Fibroblast of skin of scalp (primary cell): ENCODE measurements at regions not wholly inside any gene's neighbourhood (a gene's known extent, or its start where the extent isn't known, plus 50 kb on each side); places are given as distances from the start of the nearest gene placed in this dataset.
"Not testable (repeated sequence)": the region's sequence is repeated elsewhere in the genome, so short reads cannot be mapped to it uniquely, and the experiment has no call there.

Source experiments
- DNase-seq: peaks from one replicate; pipeline ENCODE4 v3.0.0-alpha.2; 2013

- no peak for DNase-seq
These were observed 227.5 kb upstream of the KCNH7 start for GRCh38 chr2:163066085-163066484.

- no peak for DNase-seq
These were observed 224.0 kb upstream of the KCNH7 start for GRCh38 chr2:163062524-163062923.

- no peak for DNase-seq
These were observed 208.0 kb upstream of the KCNH7 start for GRCh38 chr2:163046615-163047014.

GRCh38 chr2:163045830-163046229 is 207.3 kb upstream of the KCNH7 start:
- no peak for DNase-seq

- no peak for DNase-seq
These were observed 205.5 kb upstream of the KCNH7 start for GRCh38 chr2:163044114-163044513.

GRCh38 chr2:163043201-163043600 is 204.6 kb upstream of the KCNH7 start:
- no peak for DNase-seq

GRCh38 chr2:163039266-163039665 is 200.7 kb upstream of the KCNH7 start:
- DNase-seq = no peak

GRCh38 chr2:163028807-163029206 is 190.2 kb upstream of the KCNH7 start:
- no peak for DNase-seq

GRCh38 chr2:163026136-163026775 is 187.7 kb upstream of the KCNH7 start:
- DNase-seq = not testable (repeated sequence)

GRCh38 chr2:163016882-163017281 is 178.3 kb upstream of the KCNH7 start:
- DNase-seq = not testable (repeated sequence)

GRCh38 chr2:163011000-163011399 is 172.4 kb upstream of the KCNH7 start:
- no peak for DNase-seq

- no peak for DNase-seq
These were observed 170.1 kb upstream of the KCNH7 start for GRCh38 chr2:163008642-163009041.

GRCh38 chr2:162994718-162995117 is 156.2 kb upstream of the KCNH7 start:
- no peak for DNase-seq

GRCh38 chr2:162992828-162993227 is 154.3 kb upstream of the KCNH7 start:
- DNase-seq = no peak

GRCh38 chr2:162989507-162989906 is 150.9 kb upstream of the KCNH7 start:
- no peak for DNase-seq

- DNase-seq = no peak
These were observed 136.2 kb upstream of the KCNH7 start for GRCh38 chr2:162974771-162975170.

GRCh38 chr2:162972383-162972782 is 133.8 kb upstream of the KCNH7 start:
- no peak for DNase-seq

- no peak for DNase-seq
These were observed 129.7 kb upstream of the KCNH7 start for GRCh38 chr2:162968306-162968705.

GRCh38 chr2:162967811-162968210 is 129.2 kb upstream of the KCNH7 start:
- no peak for DNase-seq

GRCh38 chr2:162967147-162967546 is 128.6 kb upstream of the KCNH7 start:
- DNase-seq = no peak

GRCh38 chr2:162965191-162965590 is 126.6 kb upstream of the KCNH7 start:
- no peak for DNase-seq

GRCh38 chr2:162964513-162964912 is 125.9 kb upstream of the KCNH7 start:
- DNase-seq = no peak

GRCh38 chr2:162963156-162963555 is 124.6 kb upstream of the KCNH7 start:
- DNase-seq = no peak

- DNase-seq = no peak
These were observed 107.2 kb upstream of the KCNH7 start for GRCh38 chr2:162945785-162946184.

GRCh38 chr2:162938387-162938786 is 99.8 kb upstream of the KCNH7 start:
- no peak for DNase-seq
